Gastroesophageal sphincter (tissue), 4 donors: ENCODE measurements at regions not wholly inside any gene's neighbourhood (a gene's known extent, or its start where the extent isn't known, plus 50 kb on each side); places are given as distances from the start of the nearest gene placed in this dataset.

Experiments
- ATAC-seq: fragments of 150-250 bp; one replicate; pipeline ENCODE4 v1.9.1; 2016; ENCODE audit warnings: mild to moderate bottlenecking, moderate library complexity
- H3K27ac ChIP-seq, 4 donors: fragments of 200-600 bp; sonication (generic) in 3 of 4; 1 replicate in 3 of 4; 2 replicates in 1 of 4; pipeline ENCODE4 v1.5.1; 2016 to 2019
- H3K27me3 ChIP-seq: fragments of 200-600 bp; sonication (generic); one replicate; pipeline ENCODE4 v1.5.1; 2019
- H3K36me3 ChIP-seq, 2 donors: fragments of 200-600 bp; sonication (generic); one replicate each; pipeline ENCODE4 v1.5.1; 2019; ENCODE audit warnings: control low read depth in 1 of 2
- H3K4me1 ChIP-seq, 3 donors: fragments of 200-600 bp; sonication (generic); 1 replicate in 2 of 3; 2 replicates in 1 of 3; pipeline ENCODE4 v1.5.1; 2016 to 2019; ENCODE audit warnings: control low read depth in 2 of 3
- H3K4me3 ChIP-seq, 2 donors: fragments of 200-600 bp; sonication (generic); one replicate each; pipeline ENCODE4 v1.5.1; 2019; ENCODE audit warnings: mild to moderate bottlenecking in 1 of 2, moderate library complexity in 1 of 2
- H3K9me3 ChIP-seq, 3 donors: fragments of 200-600 bp; sonication (generic); one replicate each; pipeline ENCODE4 v1.5.1; 2017 to 2019; ENCODE audit warnings: control low read depth in 2 of 3
- EP300 ChIP-seq: sonication (generic); formaldehyde crosslinking; IDR thresholded peaks from one replicate; pipeline ENCODE4 v1.6.1; 2017; ENCODE audit warnings: antibody characterized with exemption, mild to moderate bottlenecking
- POLR2A ChIP-seq, 2 donors: fragments of 450-650 bp; IDR thresholded peaks; one replicate each; pipeline ENCODE4 v1.6.1; 2017; ENCODE audit warnings: antibody characterized with exemption in 2 of 2, mild to moderate bottlenecking in 2 of 2, moderate library complexity in 1 of 2
- POLR2AphosphoS5 ChIP-seq: sonication (generic); formaldehyde crosslinking; IDR thresholded peaks from one replicate; pipeline ENCODE4 v1.6.1; 2017; ENCODE audit warnings: antibody characterized with exemption
- WGBS, 2 donors: methylation state at CpG; one replicate each; pipeline ENCODE4 v1.1.5; 2018; ENCODE audit warnings: low coverage in 1 of 2; 5-methylcytosine and 5-hydroxymethylcytosine counted together
- TF ChIP-seq, protein P1 (sequence below), 4 experiments: fragments of 200-600 bp in 2 of 4; fragments of 450-650 bp in 2 of 4; sonication (generic) in 1 of 4; IDR thresholded peaks; one replicate each; pipeline ENCODE4 v1.5.1; 2017 to 2019; ENCODE audit warnings: antibody characterized with exemption in 4 of 4, mild to moderate bottlenecking in 2 of 4, moderate library complexity in 2 of 4

DNA sequence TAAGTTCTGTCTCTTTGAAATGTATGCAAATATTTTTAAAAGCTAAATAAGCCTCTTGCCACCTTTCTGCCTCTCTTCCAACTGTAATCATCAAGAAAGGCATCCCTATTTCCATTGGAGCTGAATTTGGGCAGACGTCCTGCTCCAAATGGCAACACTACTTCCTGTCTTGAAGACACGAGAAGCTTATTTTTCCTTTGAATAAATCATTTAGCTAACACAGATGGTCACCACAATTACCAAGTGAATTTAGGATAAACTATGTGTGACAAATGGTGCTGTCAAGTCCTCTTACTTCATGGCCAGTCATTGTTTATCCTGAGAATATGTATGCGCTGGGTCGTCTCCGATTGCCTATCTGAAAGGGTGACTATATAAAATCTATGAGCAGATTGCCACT lies 268.0 kb downstream of the ANKRD7 start:
- no peak overlapping the region for H3K27ac ChIP-seq

DNA sequence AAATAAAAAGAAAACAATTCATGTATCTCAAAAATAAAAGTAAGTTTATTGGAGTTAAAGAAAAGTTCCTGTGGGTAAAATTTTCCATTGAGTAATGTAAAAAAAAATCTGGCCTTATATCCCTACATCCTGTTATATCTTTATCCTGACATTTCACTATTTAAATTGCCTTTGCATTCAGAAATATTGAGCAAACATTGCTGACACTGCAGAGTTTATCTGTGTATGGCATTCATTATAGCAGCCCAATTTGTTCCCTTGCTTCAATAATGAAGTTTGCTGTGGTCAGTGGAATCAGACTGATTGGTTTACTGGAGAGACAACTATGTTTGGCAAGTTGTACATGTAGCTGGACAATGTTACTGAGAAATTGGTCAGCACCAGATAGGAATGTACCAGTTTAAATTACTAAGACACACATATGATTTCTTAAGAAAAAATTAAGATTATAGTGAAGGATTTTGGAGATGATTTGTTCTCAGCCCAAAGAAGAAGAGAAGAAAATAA lies 271.7 kb downstream of the ANKRD7 start:
- Histone ChIP-seq H3K4me1 (no peaks in the 10 kb centered on the region), H3K27me3 (no peaks in the 10 kb centered on the region), H3K9me3 (no peaks in the 10 kb centered on the region), H3K36me3 (no peaks in the 10 kb centered on the region), H3K4me3 (no peak overlapping the region), H3K27ac (no peak overlapping the region)
- TF ChIP-seq, protein P1, sequence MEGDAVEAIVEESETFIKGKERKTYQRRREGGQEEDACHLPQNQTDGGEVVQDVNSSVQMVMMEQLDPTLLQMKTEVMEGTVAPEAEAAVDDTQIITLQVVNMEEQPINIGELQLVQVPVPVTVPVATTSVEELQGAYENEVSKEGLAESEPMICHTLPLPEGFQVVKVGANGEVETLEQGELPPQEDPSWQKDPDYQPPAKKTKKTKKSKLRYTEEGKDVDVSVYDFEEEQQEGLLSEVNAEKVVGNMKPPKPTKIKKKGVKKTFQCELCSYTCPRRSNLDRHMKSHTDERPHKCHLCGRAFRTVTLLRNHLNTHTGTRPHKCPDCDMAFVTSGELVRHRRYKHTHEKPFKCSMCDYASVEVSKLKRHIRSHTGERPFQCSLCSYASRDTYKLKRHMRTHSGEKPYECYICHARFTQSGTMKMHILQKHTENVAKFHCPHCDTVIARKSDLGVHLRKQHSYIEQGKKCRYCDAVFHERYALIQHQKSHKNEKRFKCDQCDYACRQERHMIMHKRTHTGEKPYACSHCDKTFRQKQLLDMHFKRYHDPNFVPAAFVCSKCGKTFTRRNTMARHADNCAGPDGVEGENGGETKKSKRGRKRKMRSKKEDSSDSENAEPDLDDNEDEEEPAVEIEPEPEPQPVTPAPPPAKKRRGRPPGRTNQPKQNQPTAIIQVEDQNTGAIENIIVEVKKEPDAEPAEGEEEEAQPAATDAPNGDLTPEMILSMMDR (IDR thresholded peaks at IDR 0.05), result no peak
- TF ChIP-seq POLR2AphosphoS5 (no peak), EP300 (no peak), POLR2A (IDR thresholded peaks at IDR 0.05) (no peak)
- ATAC-seq, result no peak

More for the DNA sequence above, 268.0 kb downstream of the ANKRD7 start:
- no peak for ATAC-seq
- TF ChIP-seq POLR2AphosphoS5 (no peak), POLR2A (IDR thresholded peaks at IDR 0.05) (no peak), EP300 (no peak)
- TF ChIP-seq, protein P1 (IDR thresholded peaks at IDR 0.05), result no peak
- H3K27me3 ChIP-seq, result no peaks in the 10 kb centered on the region
- 5 to 37% methylated on average over 5 of the region's 5 CpGs for WGBS, 2 donors
- no peaks in the 10 kb centered on the region for H3K4me1 ChIP-seq
- no peaks in the 10 kb centered on the region for H3K9me3 ChIP-seq
- H3K4me3 ChIP-seq, result no peak overlapping the region
- H3K36me3 ChIP-seq, result no peaks in the 10 kb centered on the region

DNA sequence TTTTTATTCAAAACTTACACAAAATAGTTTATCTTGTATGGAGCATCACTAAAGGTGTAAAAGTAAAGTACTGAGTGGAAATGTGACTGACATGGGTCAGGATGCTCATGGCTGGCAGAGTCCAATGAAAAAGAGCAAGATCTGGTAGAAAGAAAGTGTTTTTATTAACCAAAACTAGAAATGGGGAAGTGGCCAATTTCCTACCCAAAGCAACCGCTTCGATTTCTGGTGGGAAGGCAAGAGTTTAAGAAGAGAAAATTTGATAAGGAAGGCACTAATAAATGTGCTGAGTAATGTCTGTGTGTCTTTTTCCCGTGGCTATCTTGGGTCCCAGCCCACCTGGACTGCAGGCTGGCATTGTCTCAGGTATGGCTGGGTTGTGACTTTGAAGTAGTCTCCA lies 277.7 kb downstream of the ANKRD7 start:
- H3K9me3 ChIP-seq, result no peaks in the 10 kb centered on the region
- no peaks in the 10 kb centered on the region for H3K27me3 ChIP-seq
- TF ChIP-seq, protein P1 (IDR thresholded peaks at IDR 0.05), result no peak
- TF ChIP-seq POLR2AphosphoS5 (no peak), EP300 (no peak), POLR2A (IDR thresholded peaks at IDR 0.05) (no peak)
- H3K4me1 ChIP-seq, result no peaks in the 10 kb centered on the region
- no peak for ATAC-seq
- H3K4me3 ChIP-seq, result no peak overlapping the region
- WGBS, 2 donors, result 50 to 60% methylated on average over 1 to 3 of the region's 3 CpGs
- no peaks in the 10 kb centered on the region for H3K36me3 ChIP-seq
- no peak overlapping the region for H3K27ac ChIP-seq

DNA sequence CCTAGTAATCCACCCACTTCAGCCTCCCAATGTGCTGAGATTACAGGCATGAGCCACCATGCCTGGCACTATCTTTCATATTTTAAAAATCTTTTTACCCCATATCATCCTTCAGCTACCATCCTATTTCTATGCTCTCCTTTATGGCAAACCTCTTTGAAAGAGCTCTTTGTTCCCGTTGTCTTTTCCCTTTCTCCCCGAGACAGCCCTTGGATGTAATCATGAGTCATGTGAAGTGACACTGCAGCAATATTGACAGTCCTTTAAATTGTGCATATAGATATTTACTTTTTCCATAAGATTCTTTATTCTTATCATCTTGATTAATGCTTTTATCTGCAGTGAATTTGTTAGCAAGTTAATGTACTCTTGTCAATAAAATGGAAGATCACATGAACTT lies 286.6 kb downstream of the ANKRD7 start:
- no peak for TF ChIP-seq POLR2A (IDR thresholded peaks at IDR 0.05)
- no peak for TF ChIP-seq EP300
- TF ChIP-seq, protein P1 (IDR thresholded peaks at IDR 0.05), result no peak
- no peak for TF ChIP-seq POLR2AphosphoS5

DNA sequence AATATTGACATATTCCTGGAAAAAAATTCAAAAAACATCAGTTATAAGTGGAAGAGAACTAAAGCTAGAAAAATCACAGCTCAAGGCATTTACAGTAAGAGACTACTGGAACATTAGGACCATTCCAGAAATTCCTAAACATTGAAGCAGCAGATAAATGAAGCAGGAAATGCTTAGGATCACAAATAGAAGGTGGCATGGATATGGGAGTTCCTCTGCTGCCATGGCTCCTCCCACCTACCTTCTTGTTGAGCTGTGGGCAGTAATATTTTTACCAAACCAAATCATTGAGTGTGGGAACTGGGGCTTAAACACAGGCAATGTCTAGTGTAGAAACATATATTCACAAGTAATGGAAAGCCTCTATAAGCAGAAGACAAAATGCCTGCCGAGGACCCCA lies 292.8 kb downstream of the ANKRD7 start:
- WGBS, 2 donors, result 0% methylated on average over 1 of the region's 1 CpG; no CpG with 5 or more reads in 1 of the 2 donors
- H3K9me3 ChIP-seq, result no peaks in the 10 kb centered on the region
- ATAC-seq, result no peak
- H3K4me1 ChIP-seq, result no peaks in the 10 kb centered on the region
- TF ChIP-seq, protein P1 (IDR thresholded peaks at IDR 0.05), result no peak
- TF ChIP-seq EP300 (no peak), POLR2A (IDR thresholded peaks at IDR 0.05) (no peak), POLR2AphosphoS5 (no peak)
- H3K27me3 ChIP-seq, result no peaks in the 10 kb centered on the region
- no peak overlapping the region for H3K27ac ChIP-seq
- H3K4me3 ChIP-seq, result no peak overlapping the region
- no peaks in the 10 kb centered on the region for H3K36me3 ChIP-seq

More for the DNA sequence above, 286.6 kb downstream of the ANKRD7 start:
- Histone ChIP-seq H3K4me3 (no peak overlapping the region), H3K4me1 (no peaks in the 10 kb centered on the region), H3K9me3 (no peaks in the 10 kb centered on the region), H3K36me3 (no peaks in the 10 kb centered on the region), H3K27me3 (no peaks in the 10 kb centered on the region), H3K27ac (no peak overlapping the region)
- 81% methylated on average over 2 of the region's 2 CpGs; no CpG with 5 or more reads in 1 of the 2 donors for WGBS, 2 donors
- ATAC-seq, result no peak
